B cell (primary cell): ENCODE measurements at regions not wholly inside any gene's neighbourhood (a gene's known extent, or its start where the extent isn't known, plus 50 kb on each side); places are given as distances from the start of the nearest gene placed in this dataset.

Experiments used
- ATAC-seq: fragments of 200-7000 bp; cut with Tn5 transposase; one replicate; pipeline ENCODE4 v1.10.0; 2021; ENCODE audit warnings: low read depth, mild to moderate bottlenecking, moderate number of reproducible peaks, moderate library complexity
- CTCF ChIA-PET: fragments of 350-600 bp; sonication (Branson Sonifier 250); formaldehyde crosslinking; loops from one replicate; lab custom pipeline; 2021; ENCODE audit warnings: antibody characterized with exemption, inconsistent platforms; lab: Charles Lee
- POLR2A ChIA-PET: fragments of 350-600 bp; sonication (Branson Sonifier 250); formaldehyde crosslinking; loops from one replicate; lab custom pipeline; 2021; ENCODE audit warnings: antibody characterized with exemption; lab: Charles Lee
- DNase-seq: peaks from one replicate; pipeline ENCODE4 v3.0.0; 2013
- H2AFZ ChIP-seq: 2 replicates; pipeline ENCODE4 v1.6.1; 2012; ENCODE audit warnings: mild to moderate bottlenecking, low read depth, low read length; ENCODE audit not compliant: insufficient read depth, poor library complexity, severe bottlenecking
- H3K27ac ChIP-seq, 2 donors: 1 replicate in 1 of 2; 2 replicates in 1 of 2; pipeline ENCODE4 v1.5.1; 2012 to 2013; ENCODE audit warnings: low read length in 2 of 2, mild to moderate bottlenecking in 2 of 2, moderate library complexity in 1 of 2
- H3K27me3 ChIP-seq, 4 experiments: fragments of 200-600 bp in 1 of 4; sonication (generic) in 1 of 4; replicated peaks in 1 of 4; 1 replicate in 2 of 4; 2 replicates in 2 of 4; pipeline versions ENCODE4 v1.6.1 to v1.7.0; 2013 to 2016; ENCODE audit warnings: low read length in 3 of 4, mild to moderate bottlenecking in 2 of 4, mixed read lengths in 1 of 4, moderate library complexity in 1 of 4; ENCODE audit not compliant: insufficient read depth in 4 of 4, control insufficient read depth in 3 of 4; ENCODE audit errors: control extremely low read depth in 1 of 4
- H3K36me3 ChIP-seq, 2 experiments: replicated peaks in 1 of 2; 1 replicate in 1 of 2; 2 replicates in 1 of 2; pipeline versions ENCODE4 v1.6.1 to v1.7.1; 2013; ENCODE audit warnings: low read length in 1 of 2; ENCODE audit not compliant: insufficient read depth in 2 of 2, control insufficient read depth in 1 of 2; ENCODE audit errors: control extremely low read depth in 1 of 2, extremely low read depth in 1 of 2
- H3K4me1 ChIP-seq, 2 donors: fragments of 200-600 bp in 1 of 2; sonication (generic) in 1 of 2; 1 replicate in 1 of 2; 2 replicates in 1 of 2; pipeline versions ENCODE4 v1.5.1 to v1.6.1; 2013 to 2017; ENCODE audit warnings: low read length in 2 of 2; ENCODE audit not compliant: control insufficient read depth in 2 of 2, insufficient read depth in 2 of 2
- H3K4me2 ChIP-seq: replicated peaks from 2 replicates; pipeline ENCODE3; 2012; ENCODE audit warnings: mild to moderate bottlenecking, low read depth, low read length; ENCODE audit not compliant: poor library complexity, severe bottlenecking
- H3K4me3 ChIP-seq, 5 experiments: fragments of 200-600 bp in 1 of 5; sonication (generic) in 1 of 5; 1 replicate in 3 of 5; 2 replicates in 2 of 5; pipeline versions ENCODE4 v1.5.1 to v1.7.0; 2011 to 2016; ENCODE audit warnings: low read length in 4 of 5, mild to moderate bottlenecking in 4 of 5, low read depth in 2 of 5, control low read depth in 1 of 5, moderate library complexity in 1 of 5; ENCODE audit not compliant: insufficient read depth in 1 of 5; ENCODE audit errors: control extremely low read depth in 1 of 5, extremely low read depth in 1 of 5
- H3K79me2 ChIP-seq: fragments of 200-600 bp; sonication (generic); one replicate; pipeline ENCODE4 v1.6.0; 2016; ENCODE audit warnings: low read length; ENCODE audit not compliant: control insufficient read depth, insufficient read depth
- H3K9ac ChIP-seq: fragments of 200-600 bp; sonication (generic); 2 replicates; pipeline ENCODE4 v1.6.1; 2017; ENCODE audit warnings: mild to moderate bottlenecking, low read length, moderate library complexity
- H3K9me3 ChIP-seq, 3 donors: one replicate each; pipeline versions ENCODE4 v1.6.1 to v1.7.1; 2013; ENCODE audit warnings: low read length in 2 of 3; ENCODE audit not compliant: control insufficient read depth in 2 of 3, insufficient read depth in 1 of 3; ENCODE audit errors: control extremely low read depth in 1 of 3
- H4K20me1 ChIP-seq: 2 replicates; pipeline ENCODE4 v1.6.0; 2012; ENCODE audit warnings: mild to moderate bottlenecking, low read length; ENCODE audit not compliant: insufficient read depth, control insufficient read depth, poor library complexity, severe bottlenecking
- H3K27ac Mint-ChIP-seq: one replicate; pipeline ENCODE4 v1.8.0; 2021; ENCODE audit warnings: mixed read lengths
- H3K27me3 Mint-ChIP-seq: one replicate; pipeline ENCODE4 v1.8.0; 2021; ENCODE audit warnings: mixed read lengths
- H3K4me1 Mint-ChIP-seq: one replicate; pipeline ENCODE4 v1.8.0; 2021; ENCODE audit warnings: mixed read lengths
- H3K4me3 Mint-ChIP-seq: one replicate; pipeline ENCODE4 v1.8.0; 2021; ENCODE audit warnings: mixed read lengths
- H3K9me3 Mint-ChIP-seq: one replicate; pipeline ENCODE4 v1.8.0; 2022; ENCODE audit warnings: mixed read lengths; ENCODE audit not compliant: insufficient read depth
- CTCF ChIP-seq: fragments of 200-600 bp; IDR thresholded peaks from one replicate; pipeline ENCODE4 v1.8.0; 2022; ENCODE audit warnings: antibody characterized with exemption, mild to moderate bottlenecking
- EZH2 ChIP-seq: IDR thresholded peaks from 2 replicates; pipeline ENCODE4 v1.6.1; 2012; ENCODE audit warnings: borderline replicate concordance, low read depth, mild to moderate bottlenecking, moderate library complexity, low read length; ENCODE audit not compliant: insufficient read depth, poor library complexity, severe bottlenecking
- WGBS: methylation state at CpG from one replicate; pipeline ENCODE4 v1.1.5; 2013; ENCODE audit warnings: missing lambda C conversion rate; ENCODE audit not compliant: insufficient coverage; 5-methylcytosine and 5-hydroxymethylcytosine counted together
- intact Hi-C: fragments of 100-400 bp; cut with micrococcal nuclease; formaldehyde crosslinking; loops from one replicate; pipeline ENCODE4 v1.10.0; 2022

DNA sequence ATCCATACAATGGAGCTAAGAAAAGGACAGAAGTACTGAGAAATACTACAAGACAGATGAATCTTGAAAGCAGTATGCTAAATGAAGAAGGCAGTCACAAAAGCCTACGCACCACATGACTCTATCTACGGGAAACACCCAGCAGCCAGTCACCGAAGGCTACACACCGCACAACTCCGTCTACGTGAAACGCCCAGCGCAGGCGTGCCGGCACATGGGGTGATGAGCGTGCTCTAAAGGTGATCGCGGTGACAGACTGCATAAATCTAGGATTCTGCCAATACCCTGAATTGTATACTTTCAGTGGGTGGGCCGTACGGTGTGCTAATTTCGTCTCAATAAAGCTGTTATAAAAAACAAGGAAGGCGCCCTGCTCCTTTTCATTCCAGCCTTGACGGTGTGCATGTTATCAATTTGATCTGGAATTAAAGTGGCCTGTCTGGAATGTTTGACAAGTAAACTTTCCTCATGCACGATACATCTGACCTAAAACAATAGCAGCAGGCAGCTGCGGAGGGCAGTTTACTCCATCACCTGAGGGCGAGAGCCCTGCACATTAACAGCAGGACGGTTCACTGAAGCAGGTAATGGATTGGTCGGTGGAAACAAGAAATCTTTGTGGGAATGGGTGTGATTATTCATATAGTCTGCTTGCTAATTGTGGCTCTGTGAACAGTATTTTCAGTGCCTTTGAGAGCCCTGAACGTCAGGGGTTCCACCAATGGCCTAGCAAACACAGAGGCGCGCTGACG lies 86.2 kb upstream of the SALL3 start:
- Histone ChIP-seq H2AFZ (no peak overlapping the region), H3K27me3 (no peaks in the 10 kb centered on the region), H3K9ac (no peak overlapping the region), H3K9me3 (peaks cover 2 to 35% (median 17%) of the 10 kb centered on the region in 3 donors), H4K20me1 (no peaks in the 10 kb centered on the region), H3K27ac (no peak overlapping the region), H3K36me3 (no peaks in the 10 kb centered on the region), H3K79me2 (no peaks in the 10 kb centered on the region), H3K4me2 (no peak overlapping the region), H3K4me3 (no peak overlapping the region), H3K4me1 (no peaks in the 10 kb centered on the region)
- no peak for TF ChIP-seq CTCF
- no peak for TF ChIP-seq EZH2
- ATAC-seq (no peak), DNase-seq (no peak)
- ChIA-PET CTCF (no interaction called here), POLR2A (no interaction called here)
- WGBS = 95% methylated on average over 24 of the region's 27 CpGs
- H3K9me3 Mint-ChIP-seq = peaks cover 15% of the 10 kb centered on the region
- H3K4me3 Mint-ChIP-seq = no peak overlapping the region
- H3K4me1 Mint-ChIP-seq = no peaks in the 10 kb centered on the region
- no peaks in the 10 kb centered on the region for H3K27me3 Mint-ChIP-seq
- no peak overlapping the region for H3K27ac Mint-ChIP-seq
- intact Hi-C loops = no loop called here

GRCh38 chr18:78894033-78894305 lies 85.6 kb upstream of the SALL3 start:
- no peaks in the 10 kb centered on the region for H3K4me1 ChIP-seq
- intact Hi-C loops = no loop called here
- no peaks in the 10 kb centered on the region for H3K79me2 ChIP-seq
- peaks cover 2 to 39% (median 14%) of the 10 kb centered on the region in 3 donors for H3K9me3 ChIP-seq
- 88% methylated on average over 9 of the region's 9 CpGs for WGBS
- H3K4me2 ChIP-seq = no peak overlapping the region
- POLR2A ChIA-PET = no interaction called here
- no peak overlapping the region for H2AFZ ChIP-seq
- H4K20me1 ChIP-seq = no peaks in the 10 kb centered on the region
- ATAC-seq (no peak), DNase-seq (no peak)
- CTCF ChIA-PET = no interaction called here
- Mint-ChIP-seq H3K27ac (no peak overlapping the region), H3K4me1 (no peaks in the 10 kb centered on the region), H3K27me3 (no peaks in the 10 kb centered on the region), H3K4me3 (no peak overlapping the region), H3K9me3 (peaks cover 13% of the 10 kb centered on the region)
- no peaks in the 10 kb centered on the region for H3K27me3 ChIP-seq
- no peak overlapping the region for H3K4me3 ChIP-seq
- H3K9ac ChIP-seq = no peak overlapping the region
- no peaks in the 10 kb centered on the region for H3K36me3 ChIP-seq
- H3K27ac ChIP-seq = no peak overlapping the region
- TF ChIP-seq CTCF (no peak), EZH2 (no peak)
